OCI-LY3 (cell line): ENCODE measurements at regions not wholly inside any gene's neighbourhood (a gene's known extent, or its start where the extent isn't known, plus 50 kb on each side); places are given as distances from the start of the nearest gene placed in this dataset.
"Not testable (repeated sequence)": the region's sequence is repeated elsewhere in the genome, so short reads cannot be mapped to it uniquely, and the experiment has no call there.

Experiments used
- EZH2phosphoT487 ChIP-seq: fragments of 200-600 bp; shearing (Covaris generic); IDR thresholded peaks from 2 replicates; pipeline ENCODE4 v1.6.1; 2018; ENCODE audit warnings: antibody characterized with exemption, mixed run types, low read depth
- TF ChIP-seq, protein P1 (sequence below): fragments of 200-600, 300-600 bp; sonication (generic); IDR thresholded peaks from 2 replicates; pipeline ENCODE4 v1.5.1; 2014; ENCODE audit warnings: antibody characterized with exemption, low read length, low read depth

GRCh38 chr21:15477773-15478172 is 252.0 kb upstream of the USP25 start:
- TF ChIP-seq, protein P1, sequence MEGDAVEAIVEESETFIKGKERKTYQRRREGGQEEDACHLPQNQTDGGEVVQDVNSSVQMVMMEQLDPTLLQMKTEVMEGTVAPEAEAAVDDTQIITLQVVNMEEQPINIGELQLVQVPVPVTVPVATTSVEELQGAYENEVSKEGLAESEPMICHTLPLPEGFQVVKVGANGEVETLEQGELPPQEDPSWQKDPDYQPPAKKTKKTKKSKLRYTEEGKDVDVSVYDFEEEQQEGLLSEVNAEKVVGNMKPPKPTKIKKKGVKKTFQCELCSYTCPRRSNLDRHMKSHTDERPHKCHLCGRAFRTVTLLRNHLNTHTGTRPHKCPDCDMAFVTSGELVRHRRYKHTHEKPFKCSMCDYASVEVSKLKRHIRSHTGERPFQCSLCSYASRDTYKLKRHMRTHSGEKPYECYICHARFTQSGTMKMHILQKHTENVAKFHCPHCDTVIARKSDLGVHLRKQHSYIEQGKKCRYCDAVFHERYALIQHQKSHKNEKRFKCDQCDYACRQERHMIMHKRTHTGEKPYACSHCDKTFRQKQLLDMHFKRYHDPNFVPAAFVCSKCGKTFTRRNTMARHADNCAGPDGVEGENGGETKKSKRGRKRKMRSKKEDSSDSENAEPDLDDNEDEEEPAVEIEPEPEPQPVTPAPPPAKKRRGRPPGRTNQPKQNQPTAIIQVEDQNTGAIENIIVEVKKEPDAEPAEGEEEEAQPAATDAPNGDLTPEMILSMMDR: not testable (repeated sequence)
- TF ChIP-seq EZH2phosphoT487: not testable (repeated sequence)
